Endothelial cell of umbilical vein (primary cell): ENCODE measurements at regions not wholly inside any gene's neighbourhood (a gene's known extent, or its start where the extent isn't known, plus 50 kb on each side); places are given as distances from the start of the nearest gene placed in this dataset.

Experiments used
- BruUV-seq: library from RNA; stranded (reverse); fragments of 400-500 nt; replicated peaks from 2 replicates; lab custom pipeline; 2021; lab: Mats Ljungman, UMichigan
- CTCF ChIA-PET: fragments of 300-600, 350-600 bp; sonication (Branson Sonifier 250); formaldehyde crosslinking; loops from one replicate; lab custom pipeline; 2021; ENCODE audit warnings: antibody characterized with exemption, inconsistent platforms; lab: Charles Lee
- POLR2A ChIA-PET: fragments of 300-600, 350-600 bp; sonication (Branson Sonifier 250); formaldehyde crosslinking; loops from one replicate; lab custom pipeline; 2021; ENCODE audit warnings: antibody characterized with exemption, inconsistent platforms; lab: Charles Lee
- DNase-seq: peaks from one replicate; pipeline ENCODE4 v3.0.0-alpha.2; 2011; ENCODE audit warnings: low read depth, low spot score
- FAIRE-seq: peaks from 2 replicates; lab custom pipeline; 2011; peaks lifted over from hg19 to GRCh38; lab: Jason Lieb, UNC
- H2AFZ ChIP-seq: 2 replicates; pipeline ENCODE4 v1.6.0; 2012; ENCODE audit warnings: low read depth, low read length, control low read depth, inconsistent platforms
- H3K27ac ChIP-seq: 2 replicates; pipeline ENCODE4 v1.5.1; 2011; ENCODE audit warnings: low read depth, mild to moderate bottlenecking, control low read depth, low read length, moderate library complexity; ENCODE audit not compliant: insufficient read depth
- H3K27me3 ChIP-seq, 2 experiments: 2 replicates each; pipeline versions ENCODE4 v1.6.0 to v1.6.1; 2011; ENCODE audit warnings: low read length in 2 of 2, mixed read lengths in 1 of 2; ENCODE audit not compliant: control insufficient read depth in 2 of 2, insufficient read depth in 2 of 2
- H3K36me3 ChIP-seq, 2 experiments: 2 replicates in 1 of 2; 3 replicates in 1 of 2; pipeline ENCODE4 v1.5.1; 2011; ENCODE audit warnings: low read length in 2 of 2, mild to moderate bottlenecking in 1 of 2, moderate library complexity in 1 of 2; ENCODE audit not compliant: control insufficient read depth in 2 of 2, insufficient read depth in 2 of 2; ENCODE audit errors: extremely low read depth in 1 of 2
- H3K4me1 ChIP-seq: 3 replicates; pipeline ENCODE4 v1.5.1; 2011; ENCODE audit warnings: mild to moderate bottlenecking, low read length; ENCODE audit not compliant: control insufficient read depth, insufficient read depth; ENCODE audit errors: extremely low read depth
- H3K4me2 ChIP-seq: 2 replicates; pipeline ENCODE4 v1.6.1; 2011; ENCODE audit warnings: low read length, control low read depth, mixed read lengths; ENCODE audit not compliant: insufficient read depth
- H3K4me3 ChIP-seq, 3 experiments: fragments of 200-600 bp in 1 of 3; sonication (generic), shearing (Covaris generic) in 1 of 3; replicated peaks in 1 of 3; 2 replicates each; pipeline ENCODE4 v1.5.1; 2011 to 2016; ENCODE audit warnings: control low read depth in 3 of 3, low read length in 3 of 3, mild to moderate bottlenecking in 2 of 3, inconsistent platforms in 1 of 3, low read depth in 1 of 3, moderate library complexity in 1 of 3; ENCODE audit not compliant: insufficient read depth in 1 of 3
- H3K79me2 ChIP-seq: 2 replicates; pipeline ENCODE4 v1.6.0; 2012; ENCODE audit warnings: low read length, inconsistent platforms; ENCODE audit not compliant: control insufficient read depth, insufficient read depth
- H3K9ac ChIP-seq: replicated peaks from 2 replicates; pipeline ENCODE3; 2011; ENCODE audit warnings: low read length, control low read depth; ENCODE audit not compliant: insufficient read depth; ENCODE audit errors: extremely low read depth
- H3K9me1 ChIP-seq: replicated peaks from 3 replicates; pipeline ENCODE4 v1.6.0; 2011; ENCODE audit warnings: mild to moderate bottlenecking, low read length; ENCODE audit not compliant: control insufficient read depth, insufficient read depth; ENCODE audit errors: extremely low read depth
- H3K9me3 ChIP-seq: replicated peaks from 2 replicates; pipeline ENCODE4 v1.5.1; 2012; ENCODE audit warnings: low read length, inconsistent platforms; ENCODE audit not compliant: control insufficient read depth, insufficient read depth
- H4K20me1 ChIP-seq: replicated peaks from 2 replicates; pipeline ENCODE3; 2011; ENCODE audit warnings: mild to moderate bottlenecking, low read length; ENCODE audit not compliant: control insufficient read depth, insufficient read depth; ENCODE audit errors: extremely low read depth
- CTCF ChIP-seq, 2 donors: IDR thresholded peaks; 1 replicate in 1 of 2; 2 replicates in 1 of 2; pipeline ENCODE4 v1.5.1; 2011; ENCODE audit warnings: low read length in 2 of 2, mild to moderate bottlenecking in 2 of 2, moderate library complexity in 2 of 2, control low read depth in 1 of 2, inconsistent platforms in 1 of 2, low read depth in 1 of 2; ENCODE audit not compliant: insufficient read depth in 1 of 2; ENCODE audit errors: extremely low read depth in 1 of 2
- EZH2 ChIP-seq: IDR thresholded peaks from 2 replicates; pipeline ENCODE4 v1.6.1; 2012; ENCODE audit warnings: borderline replicate concordance, low read depth, mild to moderate bottlenecking, moderate library complexity, low read length, inconsistent platforms; ENCODE audit not compliant: severe bottlenecking
- FOS ChIP-seq: IDR thresholded peaks from 2 replicates; pipeline ENCODE4 v1.6.1; 2011; ENCODE audit warnings: mild to moderate bottlenecking, low read length, moderate library complexity, borderline replicate concordance; ENCODE audit not compliant: insufficient read depth
- GATA2 ChIP-seq: IDR thresholded peaks from 2 replicates; pipeline ENCODE4 v1.7.0; 2011; ENCODE audit warnings: low read depth, mild to moderate bottlenecking, moderate library complexity, mixed read lengths, low read length; ENCODE audit not compliant: insufficient read length, insufficient read depth
- JUN ChIP-seq: IDR thresholded peaks from 2 replicates; pipeline ENCODE4 v1.6.1; 2011; ENCODE audit warnings: borderline replicate concordance, low read depth; ENCODE audit not compliant: insufficient read length, insufficient read depth
- MAX ChIP-seq: IDR thresholded peaks from 2 replicates; pipeline ENCODE4 v1.6.1; 2011; ENCODE audit not compliant: insufficient read depth, insufficient read length
- MYC ChIP-seq: IDR thresholded peaks from one replicate; pipeline ENCODE4 v1.6.1; 2011; ENCODE audit warnings: mild to moderate bottlenecking, low read depth, low read length
- POLR2A ChIP-seq: IDR thresholded peaks from 2 replicates; pipeline ENCODE4 v1.6.1; 2012; ENCODE audit warnings: low read depth, mild to moderate bottlenecking, control low read depth, low read length
- POLR2AphosphoS5 ChIP-seq: IDR thresholded peaks from 2 replicates; pipeline ENCODE4 v1.6.1; 2012; ENCODE audit warnings: low read depth, mild to moderate bottlenecking, control low read depth, low read length, moderate library complexity; ENCODE audit not compliant: insufficient read depth
- dilution Hi-C: fragments of 300-500 bp; cut with MboI; formaldehyde crosslinking; loops from one replicate; pipeline ENCODE4 v1.15.0; 2019; ENCODE audit warnings: low sequenced_read_pairs; ENCODE audit not compliant: extremely low pct_ligation_motif_present
- intact Hi-C: fragments of 100-400 bp; cut with micrococcal nuclease; formaldehyde crosslinking; loops from one replicate; pipeline ENCODE4 v1.10.0; 2022

- TF ChIP-seq POLR2A (no peak), JUN (no peak), CTCF (IDR thresholded peaks at IDR 0.05; ENCODE audit: extremely low read depth in 1 of 2, insufficient read depth in 1 of 2, low read depth in 1 of 2, low read length in 2 of 2) (no peak), POLR2AphosphoS5 (no peak), EZH2 (no peak), GATA2 (no peak), MAX (no peak), FOS (no peak), MYC (no peak)
- Histone ChIP-seq H3K9me3 (no peaks in the 10 kb centered on the region), H3K9me1 (no peaks in the 10 kb centered on the region), H3K4me3 (no peak overlapping the region), H3K4me2 (no peak overlapping the region), H3K79me2 (no peaks in the 10 kb centered on the region), H4K20me1 (no peaks in the 10 kb centered on the region), H2AFZ (no peak overlapping the region), H3K36me3 (no peaks in the 10 kb centered on the region), H3K27me3 (no peaks in the 10 kb centered on the region), H3K9ac (no peak overlapping the region), H3K27ac (no peak overlapping the region), H3K4me1 (no peaks in the 10 kb centered on the region)
- DNase-seq (no peak), FAIRE-seq (no peak)
- BruUV-seq, result no TSS peak
- intact Hi-C loops, result no loop called here
- ChIA-PET CTCF (no interaction called here), POLR2A (no interaction called here)
- dilution Hi-C loops, result no loop called here
These were observed 569.4 kb downstream of the PCDH18 start for GRCh38 chr4:136962868-136963267.
